Gastroesophageal sphincter (tissue), 4 donors: ENCODE measurements at regions not wholly inside any gene's neighbourhood (a gene's known extent, or its start where the extent isn't known, plus 50 kb on each side); places are given as distances from the start of the nearest gene placed in this dataset.

ENCODE experiments used
- ATAC-seq: fragments of 150-250 bp; one replicate; pipeline ENCODE4 v1.9.1; 2016; ENCODE audit warnings: mild to moderate bottlenecking, moderate library complexity
- H3K27ac ChIP-seq, 4 donors: fragments of 200-600 bp; sonication (generic) in 3 of 4; 1 replicate in 3 of 4; 2 replicates in 1 of 4; pipeline ENCODE4 v1.5.1; 2016 to 2019
- H3K27me3 ChIP-seq: fragments of 200-600 bp; sonication (generic); one replicate; pipeline ENCODE4 v1.5.1; 2019
- H3K36me3 ChIP-seq, 2 donors: fragments of 200-600 bp; sonication (generic); one replicate each; pipeline ENCODE4 v1.5.1; 2019; ENCODE audit warnings: control low read depth in 1 of 2
- H3K4me1 ChIP-seq, 3 donors: fragments of 200-600 bp; sonication (generic); 1 replicate in 2 of 3; 2 replicates in 1 of 3; pipeline ENCODE4 v1.5.1; 2016 to 2019; ENCODE audit warnings: control low read depth in 2 of 3
- H3K4me3 ChIP-seq, 2 donors: fragments of 200-600 bp; sonication (generic); one replicate each; pipeline ENCODE4 v1.5.1; 2019; ENCODE audit warnings: mild to moderate bottlenecking in 1 of 2, moderate library complexity in 1 of 2
- H3K9me3 ChIP-seq, 3 donors: fragments of 200-600 bp; sonication (generic); one replicate each; pipeline ENCODE4 v1.5.1; 2017 to 2019; ENCODE audit warnings: control low read depth in 2 of 3
- CTCF ChIP-seq, 4 experiments: fragments of 200-600 bp in 2 of 4; fragments of 450-650 bp in 2 of 4; sonication (generic) in 1 of 4; IDR thresholded peaks; one replicate each; pipeline ENCODE4 v1.5.1; 2017 to 2019; ENCODE audit warnings: antibody characterized with exemption in 4 of 4, mild to moderate bottlenecking in 2 of 4, moderate library complexity in 2 of 4
- EP300 ChIP-seq: sonication (generic); formaldehyde crosslinking; IDR thresholded peaks from one replicate; pipeline ENCODE4 v1.6.1; 2017; ENCODE audit warnings: antibody characterized with exemption, mild to moderate bottlenecking
- POLR2A ChIP-seq, 2 donors: fragments of 450-650 bp; IDR thresholded peaks; one replicate each; pipeline ENCODE4 v1.6.1; 2017; ENCODE audit warnings: antibody characterized with exemption in 2 of 2, mild to moderate bottlenecking in 2 of 2, moderate library complexity in 1 of 2
- POLR2AphosphoS5 ChIP-seq: sonication (generic); formaldehyde crosslinking; IDR thresholded peaks from one replicate; pipeline ENCODE4 v1.6.1; 2017; ENCODE audit warnings: antibody characterized with exemption
- WGBS, 2 donors: methylation state at CpG; one replicate each; pipeline ENCODE4 v1.1.5; 2018; ENCODE audit warnings: low coverage in 1 of 2; 5-methylcytosine and 5-hydroxymethylcytosine counted together

GRCh38 chr2:104340162-104340561, 513.8 kb upstream of the POU3F3 start:
- H3K9me3 ChIP-seq: no peaks in the 10 kb centered on the region
- no peak for TF ChIP-seq EP300
- TF ChIP-seq POLR2AphosphoS5: no peak
- TF ChIP-seq CTCF (IDR thresholded peaks at IDR 0.05): no peak
- TF ChIP-seq POLR2A (IDR thresholded peaks at IDR 0.05): no peak
- no peak for ATAC-seq

GRCh38 chr2:104340879-104341828, 512.8 kb upstream of the POU3F3 start:
- WGBS, 2 donors: 38 to 40% methylated on average over 1 of the region's 2 CpGs
- TF ChIP-seq POLR2AphosphoS5 (no peak), POLR2A (IDR thresholded peaks at IDR 0.05) (no peak), CTCF (IDR thresholded peaks at IDR 0.05) (no peak), EP300 (no peak)

More at GRCh38 chr2:104340162-104340561, 513.8 kb upstream of the POU3F3 start:
- 83 to 89% methylated on average over 2 to 4 of the region's 4 CpGs for WGBS, 2 donors
- no peaks in the 10 kb centered on the region for H3K27me3 ChIP-seq
- H3K4me3 ChIP-seq: no peak overlapping the region
- H3K27ac ChIP-seq: no peak overlapping the region
- H3K4me1 ChIP-seq: no peaks in the 10 kb centered on the region
- H3K36me3 ChIP-seq: no peaks in the 10 kb centered on the region

GRCh38 chr2:104344306-104344705, 509.6 kb upstream of the POU3F3 start:
- WGBS, 2 donors: 12 to 35% methylated on average over 5 of the region's 5 CpGs
- H3K9me3 ChIP-seq: no peaks in the 10 kb centered on the region
- H3K4me1 ChIP-seq: no peaks in the 10 kb centered on the region
- no peak for ATAC-seq
- no peak overlapping the region for H3K4me3 ChIP-seq
- no peaks in the 10 kb centered on the region for H3K36me3 ChIP-seq
- TF ChIP-seq POLR2AphosphoS5: no peak
- TF ChIP-seq EP300: no peak
- TF ChIP-seq POLR2A (IDR thresholded peaks at IDR 0.05): no peak
- TF ChIP-seq CTCF (IDR thresholded peaks at IDR 0.05): no peak
- no peaks in the 10 kb centered on the region for H3K27me3 ChIP-seq
- no peak overlapping the region for H3K27ac ChIP-seq

More at GRCh38 chr2:104340879-104341828, 512.8 kb upstream of the POU3F3 start:
- no peak overlapping the region for H3K27ac ChIP-seq
- H3K36me3 ChIP-seq: no peaks in the 10 kb centered on the region
- H3K4me1 ChIP-seq: no peaks in the 10 kb centered on the region
- ATAC-seq: no peak
- no peaks in the 10 kb centered on the region for H3K9me3 ChIP-seq
- H3K27me3 ChIP-seq: no peaks in the 10 kb centered on the region
- no peak overlapping the region for H3K4me3 ChIP-seq

GRCh38 chr2:104344985-104345384, 508.9 kb upstream of the POU3F3 start:
- TF ChIP-seq EP300: no peak
- TF ChIP-seq POLR2A (IDR thresholded peaks at IDR 0.05): no peak
- no peak for TF ChIP-seq CTCF (IDR thresholded peaks at IDR 0.05)
- no peak for TF ChIP-seq POLR2AphosphoS5
- Histone ChIP-seq H3K4me1 (no peaks in the 10 kb centered on the region), H3K9me3 (no peaks in the 10 kb centered on the region), H3K27ac (no peak overlapping the region), H3K36me3 (no peaks in the 10 kb centered on the region), H3K4me3 (no peak overlapping the region), H3K27me3 (no peaks in the 10 kb centered on the region)
- 69 to 71% methylated on average over 1 to 2 of the region's 2 CpGs for WGBS, 2 donors
- no peak for ATAC-seq

GRCh38 chr2:104358122-104358521, 495.8 kb upstream of the POU3F3 start:
- H3K4me1 ChIP-seq: no peaks in the 10 kb centered on the region
- H3K27me3 ChIP-seq: no peaks in the 10 kb centered on the region
- no peak overlapping the region for H3K27ac ChIP-seq
- no peaks in the 10 kb centered on the region for H3K9me3 ChIP-seq
- H3K36me3 ChIP-seq: no peaks in the 10 kb centered on the region
- TF ChIP-seq POLR2A (IDR thresholded peaks at IDR 0.05): no peak
- TF ChIP-seq EP300: no peak
- no peak overlapping the region for H3K4me3 ChIP-seq
- 73 to 77% methylated on average over 5 of the region's 5 CpGs for WGBS, 2 donors
- no peak for ATAC-seq
